H1 (cell line): ENCODE measurements at regions not wholly inside any gene's neighbourhood (a gene's known extent, or its start where the extent isn't known, plus 50 kb on each side); places are given as distances from the start of the nearest gene placed in this dataset.

Experiments
- CTCF ChIA-PET: fragments of 300-600 bp; sonication (Branson Sonifier 250); formaldehyde crosslinking; loops from one replicate; lab custom pipeline; 2021; ENCODE audit not compliant: partially characterized antibody; lab: Charles Lee
- POLR2A ChIA-PET: fragments of 300-600 bp; sonication (Branson Sonifier 250); formaldehyde crosslinking; loops from one replicate; lab custom pipeline; 2021; ENCODE audit warnings: inconsistent platforms; ENCODE audit not compliant: partially characterized antibody; lab: Charles Lee
- DNase-seq, 2 experiments: peaks; one replicate each; pipeline versions ENCODE4 v3.0.0 to v3.0.0-alpha.2; 2010 to 2022; ENCODE audit warnings: low spot score in 2 of 2, low read depth in 1 of 2, mixed read lengths in 1 of 2
- FAIRE-seq: peaks from 2 replicates; lab custom pipeline; 2011; peaks lifted over from hg19 to GRCh38; lab: Jason Lieb, UNC
- H2AFZ ChIP-seq: 2 replicates; pipeline ENCODE4 v1.8.1; 2012; ENCODE audit warnings: low read length, inconsistent platforms
- H2AK5ac ChIP-seq: 2 replicates; pipeline ENCODE4 v1.6.1; 2013; ENCODE audit warnings: low read depth, low read length
- H2BK120ac ChIP-seq: replicated peaks from 2 replicates; pipeline ENCODE3; 2013; ENCODE audit warnings: low read depth, low read length, inconsistent platforms
- H2BK12ac ChIP-seq: 2 replicates; pipeline ENCODE4 v1.6.1; 2013; ENCODE audit warnings: low read depth, low read length
- H2BK15ac ChIP-seq: 2 replicates; pipeline ENCODE4 v1.6.1; 2013; ENCODE audit warnings: low read length
- H2BK20ac ChIP-seq: 2 replicates; pipeline ENCODE4 v1.6.1; 2013; ENCODE audit warnings: low read length
- H2BK5ac ChIP-seq: 2 replicates; pipeline ENCODE4 v1.6.1; 2013; ENCODE audit warnings: low read depth, low read length
- H3K14ac ChIP-seq: 2 replicates; pipeline ENCODE4 v1.6.1; 2013; ENCODE audit warnings: inconsistent platforms; ENCODE audit not compliant: insufficient read length
- H3K18ac ChIP-seq: 2 replicates; pipeline ENCODE4 v1.6.1; 2013; ENCODE audit warnings: low read length; ENCODE audit errors: extremely low read depth
- H3K23ac ChIP-seq: 2 replicates; pipeline ENCODE4 v1.6.1; 2013; ENCODE audit warnings: inconsistent platforms; ENCODE audit not compliant: insufficient read length
- H3K23me2 ChIP-seq: 2 replicates; pipeline ENCODE4 v1.6.1; 2013; ENCODE audit warnings: low read depth, low read length
- H3K27ac ChIP-seq: 2 replicates; pipeline ENCODE4 v1.6.1; 2011; ENCODE audit warnings: low read depth, low read length, inconsistent platforms
- H3K27me3 ChIP-seq, 4 experiments: replicated peaks in 1 of 4; 1 replicate in 1 of 4; 2 replicates in 3 of 4; pipeline versions ENCODE4 v1.6.1 to v1.8.1; 2011 to 2013; ENCODE audit warnings: low read length in 3 of 4, mild to moderate bottlenecking in 3 of 4, inconsistent platforms in 2 of 4, mixed read lengths in 2 of 4, moderate library complexity in 1 of 4; ENCODE audit not compliant: control insufficient read depth in 3 of 4, insufficient read depth in 3 of 4; ENCODE audit errors: extremely low read depth in 1 of 4
- H3K36me3 ChIP-seq, 4 experiments: 2 replicates each; pipeline versions ENCODE4 v1.6.1 to v1.8.1; 2011 to 2013; ENCODE audit warnings: mild to moderate bottlenecking in 4 of 4, low read length in 3 of 4, moderate library complexity in 2 of 4, control low read depth in 1 of 4, inconsistent platforms in 1 of 4; ENCODE audit not compliant: insufficient read depth in 4 of 4, control insufficient read depth in 2 of 4
- H3K4ac ChIP-seq: replicated peaks from 2 replicates; pipeline ENCODE3; 2013; ENCODE audit warnings: low read length, low read depth, mixed read lengths, inconsistent platforms; ENCODE audit not compliant: insufficient read length
- H3K4me1 ChIP-seq, 4 experiments: replicated peaks in 1 of 4; 1 replicate in 1 of 4; 2 replicates in 3 of 4; pipeline versions ENCODE4 v1.6.1 to v1.8.1; 2011 to 2013; ENCODE audit warnings: low read length in 3 of 4, inconsistent platforms in 2 of 4, mixed read lengths in 1 of 4; ENCODE audit not compliant: insufficient read depth in 4 of 4, control insufficient read depth in 3 of 4
- H3K4me2 ChIP-seq, 2 experiments: 2 replicates each; pipeline versions ENCODE4 v1.6.1 to v1.8.1; 2011 to 2013; ENCODE audit warnings: low read depth in 2 of 2, low read length in 2 of 2, control low read depth in 1 of 2, inconsistent platforms in 1 of 2, mild to moderate bottlenecking in 1 of 2; ENCODE audit not compliant: insufficient read depth in 1 of 2
- H3K4me3 ChIP-seq, 4 experiments: fragments of 200-600, 300-600 bp in 1 of 4; sonication (generic), shearing (Covaris generic), sonication (Bioruptor Twin) in 1 of 4; 2 replicates each; pipeline versions ENCODE4 v1.5.1 to v1.8.1; 2011 to 2016; ENCODE audit warnings: low read length in 4 of 4, low read depth in 3 of 4, control low read depth in 2 of 4, inconsistent platforms in 2 of 4, mild to moderate bottlenecking in 2 of 4, mixed read lengths in 1 of 4, moderate library complexity in 1 of 4; ENCODE audit not compliant: insufficient read depth in 2 of 4; ENCODE audit errors: extremely low read depth in 1 of 4
- H3K56ac ChIP-seq: replicated peaks from 2 replicates; pipeline ENCODE3; 2013; ENCODE audit warnings: low read depth, mild to moderate bottlenecking, mixed read lengths, low read length, inconsistent platforms; ENCODE audit not compliant: insufficient read length
- H3K79me1 ChIP-seq: 2 replicates; pipeline ENCODE4 v1.6.1; 2013; ENCODE audit warnings: low read depth, low read length, control low read depth
- H3K79me2 ChIP-seq, 2 experiments: 2 replicates each; pipeline versions ENCODE4 v1.6.1 to v1.8.1; 2012 to 2013; ENCODE audit warnings: low read length in 2 of 2, mild to moderate bottlenecking in 2 of 2, inconsistent platforms in 1 of 2; ENCODE audit not compliant: insufficient read depth in 2 of 2, control insufficient read depth in 1 of 2
- H3K9ac ChIP-seq, 4 experiments: replicated peaks in 1 of 4; 1 replicate in 1 of 4; 2 replicates in 3 of 4; pipeline versions ENCODE4 v1.6.1 to v1.8.1; 2011 to 2013; ENCODE audit warnings: low read depth in 3 of 4, low read length in 3 of 4, control low read depth in 2 of 4, mild to moderate bottlenecking in 2 of 4, moderate library complexity in 2 of 4, inconsistent platforms in 1 of 4; ENCODE audit errors: extremely low read depth in 1 of 4
- H3K9me3 ChIP-seq, 2 experiments: 2 replicates each; pipeline versions ENCODE4 v1.6.1 to v1.8.1; 2012 to 2013; ENCODE audit warnings: mild to moderate bottlenecking in 2 of 2, moderate library complexity in 2 of 2, control low read depth in 1 of 2, inconsistent platforms in 1 of 2, low read depth in 1 of 2, low read length in 1 of 2, mixed read lengths in 1 of 2; ENCODE audit not compliant: insufficient read depth in 2 of 2
- H4K20me1 ChIP-seq, 2 experiments: replicated peaks in 1 of 2; 2 replicates each; pipeline versions ENCODE3 to v1.8.1; 2011 to 2013; ENCODE audit warnings: inconsistent platforms in 2 of 2, low read length in 2 of 2, mild to moderate bottlenecking in 1 of 2; ENCODE audit not compliant: insufficient read depth in 2 of 2, control insufficient read depth in 1 of 2
- H4K5ac ChIP-seq: 2 replicates; pipeline ENCODE4 v1.6.1; 2013; ENCODE audit warnings: low read length, low read depth, mixed read lengths, inconsistent platforms; ENCODE audit not compliant: insufficient read length
- H4K8ac ChIP-seq: 2 replicates; pipeline ENCODE4 v1.8.0; 2013; ENCODE audit warnings: mild to moderate bottlenecking, moderate library complexity, low read length, inconsistent platforms; ENCODE audit not compliant: insufficient read depth; ENCODE audit errors: extremely low read depth
- H4K91ac ChIP-seq: replicated peaks from 2 replicates; pipeline ENCODE3; 2013; ENCODE audit warnings: low read length, mixed read lengths, inconsistent platforms; ENCODE audit not compliant: insufficient read length
- BCL11A ChIP-seq, 2 experiments: IDR thresholded peaks; one replicate each; pipeline ENCODE4 v1.6.1; 2011; ENCODE audit warnings: low read depth in 2 of 2, low read length in 2 of 2, mild to moderate bottlenecking in 2 of 2
- CREB1 ChIP-seq: IDR thresholded peaks from 2 replicates; pipeline ENCODE4 v1.6.1; 2012; ENCODE audit warnings: inconsistent platforms
- GABPA ChIP-seq: IDR thresholded peaks from 2 replicates; pipeline ENCODE4 v1.6.1; 2011; ENCODE audit warnings: mild to moderate bottlenecking, low read length, moderate library complexity, borderline replicate concordance; ENCODE audit not compliant: insufficient read depth
- HDAC6 ChIP-seq: IDR thresholded peaks from one replicate; pipeline ENCODE4 v1.7.1; 2012; ENCODE audit warnings: low read depth, mild to moderate bottlenecking, inconsistent platforms, low read length, moderate library complexity
- MAX ChIP-seq: IDR thresholded peaks from 2 replicates; pipeline ENCODE4 v1.6.1; 2012; ENCODE audit warnings: inconsistent platforms
- RNF2 ChIP-seq: fragments of 200-900, 300-1000 bp; sonication (generic); IDR thresholded peaks from 2 replicates; pipeline ENCODE4 v1.7.1; 2016; ENCODE audit warnings: borderline replicate concordance, low read depth, mild to moderate bottlenecking, antibody characterized with exemption, low read length; ENCODE audit not compliant: poor library complexity, severe bottlenecking; ENCODE audit errors: missing control alignments
- SIN3A ChIP-seq, 2 experiments: IDR thresholded peaks in 1 of 2; conservative IDR thresholded peaks in 1 of 2; 2 replicates each; pipeline ENCODE4 v1.6.1; 2011 to 2012; ENCODE audit warnings: low read length in 2 of 2, improper control_type of control experiment in 1 of 2, low read depth in 1 of 2, mild to moderate bottlenecking in 1 of 2
- SIRT6 ChIP-seq: IDR thresholded peaks from one replicate; pipeline ENCODE4 v1.7.1; 2012; ENCODE audit warnings: low read length, inconsistent platforms
- SIX5 ChIP-seq: IDR thresholded peaks from 2 replicates; pipeline ENCODE4 v1.6.1; 2011; ENCODE audit warnings: mild to moderate bottlenecking, low read depth, low read length
- SP1 ChIP-seq: IDR thresholded peaks from 2 replicates; pipeline ENCODE4 v1.6.1; 2011; ENCODE audit warnings: low read depth, low read length
- SP4 ChIP-seq: IDR thresholded peaks from 2 replicates; pipeline ENCODE4 v1.6.1; 2012; ENCODE audit warnings: low read length, inconsistent platforms
- TAF1 ChIP-seq: IDR thresholded peaks from 2 replicates; pipeline ENCODE4 v1.6.1; 2011; ENCODE audit warnings: mild to moderate bottlenecking, low read depth, low read length
- TAF7 ChIP-seq: optimal IDR thresholded peaks from 2 replicates; pipeline ENCODE3; 2011; ENCODE audit warnings: low read depth, mild to moderate bottlenecking, inconsistent platforms, low read length, moderate library complexity, borderline replicate concordance
- TBP ChIP-seq: IDR thresholded peaks from 2 replicates; pipeline ENCODE4 v1.6.1; 2011; ENCODE audit warnings: low read depth, low read length, improper control_type of control experiment
- TCF12 ChIP-seq: IDR thresholded peaks from 2 replicates; pipeline ENCODE4 v1.6.1; 2011; ENCODE audit warnings: low read depth, mild to moderate bottlenecking, low read length
- WGBS, 2 experiments: shearing (Covaris generic) in 1 of 2; methylation state at CpG; one replicate each; pipeline versions ENCODE4 v1.1.6 to v1.1.7; 2013 to 2015; ENCODE audit warnings: low lambda C conversion rate in 2 of 2, mixed read lengths in 2 of 2, inconsistent platforms in 1 of 2, low coverage in 1 of 2, missing lambda C conversion rate in 1 of 2; ENCODE audit not compliant: insufficient replicate concordance in 2 of 2, insufficient coverage in 1 of 2, insufficient read length in 1 of 2; ENCODE audit errors: extremely low coverage in 1 of 2, missing lambda C conversion rate in 1 of 2; 5-methylcytosine and 5-hydroxymethylcytosine counted together

DNA sequence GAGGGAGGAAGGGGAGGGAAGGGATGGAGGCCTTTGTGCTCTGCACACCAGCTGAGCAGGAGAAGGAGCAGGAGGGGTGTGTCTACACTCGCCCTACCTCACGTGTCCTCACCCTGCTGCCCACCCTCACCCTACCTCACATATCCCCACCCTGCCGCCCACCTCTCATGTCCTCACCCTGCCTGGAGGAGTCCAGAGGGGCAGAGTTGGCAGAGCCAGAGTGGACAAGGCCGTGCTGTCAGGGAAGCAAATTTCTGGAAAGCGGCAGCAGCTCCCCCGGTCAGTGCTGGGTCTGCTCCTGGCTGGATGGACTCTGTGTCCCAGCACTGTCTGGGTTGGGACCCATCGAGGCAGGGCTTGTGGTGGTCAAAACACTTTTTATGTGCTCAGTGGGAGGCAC lies 799.6 kb downstream of the BRD1 start:
- POLR2A ChIA-PET, result no interaction called here
- Histone ChIP-seq H4K91ac (no peak overlapping the region), H2BK20ac (no peak overlapping the region), H2AFZ (no peak overlapping the region), H4K20me1 (no peaks in the 10 kb centered on the region), H2BK120ac (no peak overlapping the region), H3K18ac (no peak overlapping the region), H3K23me2 (no peaks in the 10 kb centered on the region), H3K23ac (no peak overlapping the region), H3K9me3 (no peaks in the 10 kb centered on the region), H3K4me3 (no peak overlapping the region), H3K9ac (no peak overlapping the region), H3K27ac (no peak overlapping the region), H2BK5ac (no peak overlapping the region), H3K27me3 (0 out of 7 replicates have a peak, but pooled peaks cover 0 to 4% (median 0%) of the 10 kb centered on the region in 4 experiments), H4K8ac (no peak overlapping the region; the same call in 1 of the 2 replicates), H4K5ac (no peak overlapping the region), H3K14ac (no peak overlapping the region), H3K4me2 (no peak overlapping the region), H3K79me1 (no peaks in the 10 kb centered on the region), H2BK12ac (0 out of 2 replicates have a peak overlapping the region, but pooled peaks have one; percentile 50), H3K4me1 (no peaks in the 10 kb centered on the region; a peak in 1 of 7 replicates), H3K79me2 (no peaks in the 10 kb centered on the region), H2AK5ac (no peak overlapping the region), H2BK15ac (no peak overlapping the region), H3K56ac (no peak overlapping the region), H3K36me3 (no peaks in the 10 kb centered on the region), H3K4ac (no peak overlapping the region)
- 85% methylated on average over 5 of the region's 7 CpGs; no CpG with 5 or more reads in 1 of the 2 experiments for WGBS, 2 experiments
- CTCF ChIA-PET, result interaction anchor here (2.1 kb wide), 2 partner anchors 10 to 85 kb away, joined by 6 to 8 read pairs; no protein-coding TSS in a partner anchor
- DNase-seq (no peak), FAIRE-seq (no peak)
- TF ChIP-seq GABPA (no peak), SIN3A (conservative IDR thresholded peaks at IDR 0.05 in 1 of 2, IDR thresholded peaks at IDR 0.05 in 1 of 2; ENCODE audit: low read depth in 1 of 2, low read length in 2 of 2) (no peak), MAX (no peak), TBP (no peak), HDAC6 (no peak), SIRT6 (no peak), SP4 (no peak), SIX5 (no peak), CREB1 (no peak), TAF7 (no peak), TAF1 (no peak), TCF12 (no peak), BCL11A (IDR thresholded peaks at IDR 0.05; ENCODE audit: low read depth in 2 of 2, low read length in 2 of 2) (no peak), SP1 (no peak), RNF2 (no peak)
